ENCODE measurements at regions not wholly inside any gene's neighbourhood (a gene's known extent, or its start where the extent isn't known, plus 50 kb on each side); places are given as distances from the start of the nearest gene placed in this dataset.

GRCh38 chr5:57033103-57033502, 81.2 kb upstream of the MIER3 start:
- Histone ChIP-seq H2BK15ac (ENCODE audit: low read depth, low read length) (no peak overlapping the region), H3K27me3 (ENCODE audit: control insufficient read depth, insufficient read depth, low read length) (peaks cover 1% of the 10 kb centered on the region), H2AFZ (replicated peaks; ENCODE audit: low read length, poor library complexity) (no peak overlapping the region), H3K27ac (ENCODE audit: insufficient read depth, low read length) (no peak overlapping the region), H3K56ac (ENCODE audit: extremely low read depth, insufficient read depth, low read length) (no peak overlapping the region), H3K79me1 (ENCODE audit: low read depth in 1 of 2, low read length in 2 of 2) (no peaks in the 10 kb centered on the region), H3K4me3 (ENCODE audit: insufficient read depth, low read depth, low read length) (no peak overlapping the region), H4K20me1 (ENCODE audit: insufficient read depth, low read length) (no peaks in the 10 kb centered on the region), H2BK5ac (ENCODE audit: low read depth, low read length, poor library complexity, severe bottlenecking) (no peak overlapping the region), H3K23ac (ENCODE audit: low read depth, low read length) (no peak overlapping the region), H2AK5ac (ENCODE audit: low read depth, low read length) (no peak overlapping the region), H3K36me3 (ENCODE audit: control insufficient read depth, insufficient read depth, low read length) (no peaks in the 10 kb centered on the region), H3K9me3 (ENCODE audit: control insufficient read depth, insufficient read depth, low read length) (no peaks in the 10 kb centered on the region), H2BK120ac (ENCODE audit: low read depth, low read length) (no peak overlapping the region), H3K18ac (ENCODE audit: low read depth, low read length) (no peak overlapping the region), H4K91ac (ENCODE audit: insufficient read depth, low read depth, low read length) (no peak overlapping the region), H3K9ac (ENCODE audit: low read depth, low read length) (no peak overlapping the region), H3K4me1 (ENCODE audit: control insufficient read depth, insufficient read depth, low read length) (no peaks in the 10 kb centered on the region), H3K4ac (ENCODE audit: low read depth, low read length) (no peak overlapping the region), H3K14ac (replicated peaks; ENCODE audit: low read depth, low read length) (no peak overlapping the region), H4K8ac (ENCODE audit: low read depth in 2 of 2, low read length in 2 of 2) (no peak overlapping the region), H2AK9ac (replicated peaks; ENCODE audit: low read depth, low read length, poor library complexity) (no peak overlapping the region), H3K9me1 (ENCODE audit: insufficient read depth, low read length) (no peaks in the 10 kb centered on the region), H4K5ac (ENCODE audit: low read depth, low read length) (no peak overlapping the region), H2BK20ac (ENCODE audit: low read depth, low read length) (no peak overlapping the region), H3K4me2 (ENCODE audit: low read depth, low read length) (no peak overlapping the region)
- POLR2A ChIA-PET (ENCODE audit: unreplicated experiment) = no interaction called here
- no peak for TF ChIP-seq MXI1 (IDR thresholded peaks at IDR 0.05; ENCODE audit: borderline replicate concordance, low read depth, low read length)
- no peak for TF ChIP-seq NFE2L2 (IDR thresholded peaks at IDR 0.05; ENCODE audit: low read depth, low read length)
- TF ChIP-seq CEBPB (IDR thresholded peaks at IDR 0.05; ENCODE audit: low read depth, low read length) = no peak
- no peak for TF ChIP-seq BHLHE40 (IDR thresholded peaks at IDR 0.05; ENCODE audit: low read depth, low read length)
- DNase-seq (no peak), ATAC-seq (ENCODE audit: low read depth) (no peak)
- dilution Hi-C loops (cut with HindIII; ENCODE audit: low sequenced_read_pairs, unreplicated experiment) = no loop called here
- CTCF ChIA-PET = no interaction called here
- intact Hi-C loops (cut with micrococcal nuclease) = no loop called here
- in situ Hi-C loops (cut with MboI; ENCODE audit: low sequenced_read_pairs) = no loop called here
- BruUV-seq (replicated peaks) = no TSS peak

Data from IMR-90 (cell line).